ENCODE measurements at regions not wholly inside any gene's neighbourhood (a gene's known extent, or its start where the extent isn't known, plus 50 kb on each side); places are given as distances from the start of the nearest gene placed in this dataset.

GRCh38 chr11:19633276-19633675 is 79.4 kb upstream of the NAV2 start:
- Histone ChIP-seq H3K27me3 (replicated peaks; ENCODE audit: control insufficient read depth, insufficient read depth, low read length) (no peaks in the 10 kb centered on the region), H3K9me3 (no peaks in the 10 kb centered on the region), H3K4me3 (ENCODE audit: low read depth, low read length) (no peak overlapping the region), H3K36me3 (ENCODE audit: control insufficient read depth, insufficient read depth, low read length) (no peaks in the 10 kb centered on the region), H3K4me1 (no peaks in the 10 kb centered on the region)
- Mint-ChIP-seq H3K36me3 (ENCODE audit: insufficient read depth, unreplicated experiment) (no peaks in the 10 kb centered on the region), H3K9me3 (ENCODE audit: unreplicated experiment) (no peaks in the 10 kb centered on the region), H3K27ac (ENCODE audit: unreplicated experiment) (no peak overlapping the region), H3K4me1 (ENCODE audit: low read depth, unreplicated experiment) (no peaks in the 10 kb centered on the region), H3K4me3 (ENCODE audit: unreplicated experiment) (no peak overlapping the region), H3K27me3 (ENCODE audit: insufficient read depth, unreplicated experiment) (no peaks in the 10 kb centered on the region)
- intact Hi-C loops (cut with micrococcal nuclease; ENCODE audit: unreplicated experiment), result no loop called here
- POLR2A ChIA-PET, result interaction anchor here (0.6 kb wide), 1 partner anchor 715 kb away, joined by 3 read pairs; no protein-coding TSS in a partner anchor
- no peak for TF ChIP-seq CTCF (IDR thresholded peaks at IDR 0.05; ENCODE audit: insufficient read depth in 1 of 2, low read depth in 1 of 2, low read length in 1 of 2, severe bottlenecking in 1 of 2, unreplicated experiment in 1 of 2)
- DNase-seq, result no peak
- no TSS peak for BruUV-seq (replicated peaks)
- CTCF ChIA-PET, result no interaction called here

GRCh38 chr11:19632499-19632834 is 80.2 kb upstream of the NAV2 start:
- Histone ChIP-seq H3K4me3 (ENCODE audit: low read depth, low read length) (no peak overlapping the region), H3K9me3 (no peaks in the 10 kb centered on the region), H3K36me3 (ENCODE audit: control insufficient read depth, insufficient read depth, low read length) (no peaks in the 10 kb centered on the region), H3K27me3 (replicated peaks; ENCODE audit: control insufficient read depth, insufficient read depth, low read length) (no peaks in the 10 kb centered on the region), H3K4me1 (no peaks in the 10 kb centered on the region)
- no peak overlapping the region for H3K27ac Mint-ChIP-seq (ENCODE audit: unreplicated experiment)
- H3K36me3 Mint-ChIP-seq (ENCODE audit: insufficient read depth, unreplicated experiment), result no peaks in the 10 kb centered on the region
- BruUV-seq (replicated peaks), result no TSS peak
- H3K4me3 Mint-ChIP-seq (ENCODE audit: unreplicated experiment), result no peak overlapping the region
- DNase-seq, result no peak
- intact Hi-C loops (cut with micrococcal nuclease; ENCODE audit: unreplicated experiment), result no loop called here
- no peak for TF ChIP-seq CTCF (IDR thresholded peaks at IDR 0.05; ENCODE audit: insufficient read depth in 1 of 2, low read depth in 1 of 2, low read length in 1 of 2, severe bottlenecking in 1 of 2, unreplicated experiment in 1 of 2)
- POLR2A ChIA-PET, result no interaction called here
- no peaks in the 10 kb centered on the region for H3K27me3 Mint-ChIP-seq (ENCODE audit: insufficient read depth, unreplicated experiment)
- H3K9me3 Mint-ChIP-seq (ENCODE audit: unreplicated experiment), result no peaks in the 10 kb centered on the region
- CTCF ChIA-PET, result no interaction called here
- H3K4me1 Mint-ChIP-seq (ENCODE audit: low read depth, unreplicated experiment), result no peaks in the 10 kb centered on the region

GRCh38 chr11:19631712-19632498 is 80.7 kb upstream of the NAV2 start:
- no peaks in the 10 kb centered on the region for H3K9me3 Mint-ChIP-seq (ENCODE audit: unreplicated experiment)

More at GRCh38 chr11:19631712-19632498, 80.7 kb upstream of the NAV2 start:
- H3K36me3 ChIP-seq (ENCODE audit: control insufficient read depth, insufficient read depth, low read length), result no peaks in the 10 kb centered on the region
- TF ChIP-seq CTCF (IDR thresholded peaks at IDR 0.05; ENCODE audit: insufficient read depth in 1 of 2, low read depth in 1 of 2, low read length in 1 of 2, severe bottlenecking in 1 of 2, unreplicated experiment in 1 of 2), result no peak
- Mint-ChIP-seq H3K27ac (ENCODE audit: unreplicated experiment) (no peak overlapping the region), H3K36me3 (ENCODE audit: insufficient read depth, unreplicated experiment) (no peaks in the 10 kb centered on the region), H3K4me3 (ENCODE audit: unreplicated experiment) (no peak overlapping the region), H3K4me1 (ENCODE audit: low read depth, unreplicated experiment) (no peaks in the 10 kb centered on the region), H3K27me3 (ENCODE audit: insufficient read depth, unreplicated experiment) (no peaks in the 10 kb centered on the region)
- no peaks in the 10 kb centered on the region for H3K9me3 ChIP-seq
- CTCF ChIA-PET, result no interaction called here
- H3K4me3 ChIP-seq (ENCODE audit: low read depth, low read length), result no peak overlapping the region
- no peak for DNase-seq
- no TSS peak for BruUV-seq (replicated peaks)
- no peaks in the 10 kb centered on the region for H3K4me1 ChIP-seq
- no peaks in the 10 kb centered on the region for H3K27me3 ChIP-seq (replicated peaks; ENCODE audit: control insufficient read depth, insufficient read depth, low read length)
- intact Hi-C loops (cut with micrococcal nuclease; ENCODE audit: unreplicated experiment), result no loop called here
- POLR2A ChIA-PET, result no interaction called here

Data from Caco-2 (cell line).